Neural cell (in vitro differentiated cells): ENCODE measurements at regions not wholly inside any gene's neighbourhood (a gene's known extent, or its start where the extent isn't known, plus 50 kb on each side); places are given as distances from the start of the nearest gene placed in this dataset.
"Not testable (repeated sequence)": the region's sequence is repeated elsewhere in the genome, so short reads cannot be mapped to it uniquely, and the experiment has no call there.

Source experiments
- H2AFZ ChIP-seq: fragments of 200-600, 300-800 bp; sonication (generic), shearing (Covaris generic); 2 replicates; pipeline ENCODE4 v1.6.0; 2014; ENCODE audit warnings: low read depth, mild to moderate bottlenecking, antibody characterized with exemption, low read length, moderate library complexity
- H3F3A ChIP-seq: fragments of 200-600 bp; shearing (Covaris generic); 2 replicates; pipeline ENCODE4 v1.6.1; 2016; ENCODE audit warnings: mild to moderate bottlenecking, moderate library complexity, mixed read lengths, antibody characterized with exemption, low read length; ENCODE audit not compliant: insufficient read depth, poor library complexity, severe bottlenecking
- H3K27ac ChIP-seq: fragments of 200-600, 300-800 bp; sonication (generic), shearing (Covaris generic); 2 replicates; pipeline ENCODE4 v1.5.1; 2014; ENCODE audit warnings: mild to moderate bottlenecking, low read length, moderate library complexity
- H3K27me3 ChIP-seq: fragments of 300-800, 200-600 bp; sonication (generic), shearing (Covaris generic); 2 replicates; pipeline ENCODE4 v1.6.0; 2014; ENCODE audit warnings: mild to moderate bottlenecking, low read depth, low read length, moderate library complexity; ENCODE audit not compliant: insufficient read depth
- H3K36me3 ChIP-seq: fragments of 300-800, 200-600 bp; sonication (generic), shearing (Covaris generic); 2 replicates; pipeline ENCODE4 v1.5.1; 2014; ENCODE audit warnings: mild to moderate bottlenecking, antibody characterized with exemption, low read length, moderate library complexity; ENCODE audit not compliant: insufficient read depth
- H3K4me2 ChIP-seq: fragments of 300-800, 200-600 bp; sonication (generic), shearing (Covaris generic); 2 replicates; pipeline ENCODE4 v1.6.0; 2014; ENCODE audit warnings: mild to moderate bottlenecking, low read length
- H3K4me3 ChIP-seq: fragments of 300-800, 200-600 bp; sonication (generic), shearing (Covaris generic); 2 replicates; pipeline ENCODE4 v1.5.1; 2014; ENCODE audit warnings: mild to moderate bottlenecking, low read length, moderate library complexity
- H3K79me2 ChIP-seq: fragments of 200-600 bp; shearing (Covaris generic); replicated peaks from 2 replicates; pipeline ENCODE4 v1.6.0; 2014; ENCODE audit warnings: mild to moderate bottlenecking, low read length, moderate library complexity; ENCODE audit not compliant: insufficient read depth
- H3K9ac ChIP-seq: fragments of 300-800, 200-600 bp; sonication (generic), shearing (Covaris generic); 2 replicates; pipeline ENCODE4 v1.6.1; 2016; ENCODE audit warnings: mild to moderate bottlenecking, low read length, mixed read lengths
- H3K9me2 ChIP-seq: fragments of 200-600 bp; shearing (Covaris generic); 2 replicates; pipeline ENCODE4 v1.6.1; 2016; ENCODE audit warnings: mild to moderate bottlenecking, low read length, mixed read lengths; ENCODE audit not compliant: insufficient read depth
- H3K9me3 ChIP-seq: fragments of 200-600, 300-800 bp; sonication (generic), shearing (Covaris generic); 2 replicates; pipeline ENCODE4 v1.6.1; 2016; ENCODE audit warnings: mild to moderate bottlenecking, mixed run types, low read length, moderate library complexity, mixed read lengths
- H4K20me1 ChIP-seq: fragments of 200-600 bp; shearing (Covaris generic); 2 replicates; pipeline ENCODE4 v1.6.1; 2016; ENCODE audit warnings: mild to moderate bottlenecking, mixed run types; ENCODE audit not compliant: insufficient read depth
- CTCF ChIP-seq: fragments of 450-650 bp; IDR thresholded peaks from 2 replicates; pipeline ENCODE4 v1.5.1; 2014; ENCODE audit warnings: antibody characterized with exemption, mild to moderate bottlenecking, moderate library complexity; ENCODE audit not compliant: poor library complexity, severe bottlenecking
- EP300 ChIP-seq: fragments of 450-650 bp; conservative IDR thresholded peaks from 2 replicates; pipeline ENCODE4 v1.6.1; 2014; ENCODE audit warnings: antibody characterized with exemption, mild to moderate bottlenecking, moderate library complexity; ENCODE audit not compliant: poor library complexity, severe bottlenecking
- EZH2 ChIP-seq: fragments of 200-600, 300-800 bp; shearing (Covaris generic), sonication (generic); IDR thresholded peaks from 2 replicates; pipeline ENCODE4 v1.6.1; 2014; ENCODE audit warnings: antibody characterized with exemption, low read length, borderline replicate concordance, mild to moderate bottlenecking; ENCODE audit not compliant: insufficient read depth, poor library complexity, severe bottlenecking
- MXI1 ChIP-seq: fragments of 450-650 bp; conservative IDR thresholded peaks from 2 replicates; pipeline ENCODE4 v1.6.1; 2014; ENCODE audit warnings: antibody characterized with exemption, mild to moderate bottlenecking; ENCODE audit not compliant: poor library complexity, severe bottlenecking
- POLR2AphosphoS5 ChIP-seq: IDR thresholded peaks from 2 replicates; pipeline ENCODE4 v1.6.1; 2012
- RAD21 ChIP-seq: fragments of 450-650 bp; conservative IDR thresholded peaks from 2 replicates; pipeline ENCODE4 v1.6.1; 2014; ENCODE audit warnings: antibody characterized with exemption, mild to moderate bottlenecking, moderate library complexity
- REST ChIP-seq: IDR thresholded peaks from 2 replicates; pipeline ENCODE4 v1.6.1; 2012; ENCODE audit warnings: borderline replicate concordance
- SMC3 ChIP-seq: fragments of 450-650 bp; conservative IDR thresholded peaks from 2 replicates; pipeline ENCODE4 v1.6.1; 2014; ENCODE audit warnings: antibody characterized with exemption, mild to moderate bottlenecking, moderate library complexity; ENCODE audit not compliant: poor library complexity
- TAF1 ChIP-seq: IDR thresholded peaks from 2 replicates; pipeline ENCODE4 v1.6.1; 2012; ENCODE audit warnings: low read depth

GRCh38 chr2:122571471-122571870 lies 816.0 kb downstream of the TSN start:
- H2AFZ ChIP-seq, H3K9me3 ChIP-seq, H3F3A ChIP-seq, H3K4me3 ChIP-seq, H3K27me3 ChIP-seq, H3K4me2 ChIP-seq, H3K79me2 ChIP-seq, H3K9me2 ChIP-seq, H3K36me3 ChIP-seq, H3K9ac ChIP-seq, H4K20me1 ChIP-seq: not testable (repeated sequence)
- TF ChIP-seq POLR2AphosphoS5 (peak; percentile 58), EP300 (peak; percentile 90)
- peak overlapping the region; percentile 38 for H3K27ac ChIP-seq

- Histone ChIP-seq H3K4me3 (no peak overlapping the region), H2AFZ (no peak overlapping the region), H3K9me3 (no peaks in the 10 kb centered on the region), H3K36me3 (no peaks in the 10 kb centered on the region), H4K20me1 (no peaks in the 10 kb centered on the region), H3F3A (no peaks in the 10 kb centered on the region), H3K27ac (no peak overlapping the region), H3K9ac (no peak overlapping the region), H3K79me2 (no peaks in the 10 kb centered on the region), H3K9me2 (no peaks in the 10 kb centered on the region), H3K4me2 (no peak overlapping the region), H3K27me3 (no peaks in the 10 kb centered on the region)
- TF ChIP-seq REST (no peak), MXI1 (no peak), TAF1 (no peak), SMC3 (no peak), EP300 (no peak), POLR2AphosphoS5 (no peak), RAD21 (no peak), EZH2 (no peak), CTCF (no peak)
Measured at GRCh38 chr2:122575076-122575475, 819.6 kb downstream of the TSN start.
